EL (cell line): ENCODE measurements at regions not wholly inside any gene's neighbourhood (a gene's known extent, or its start where the extent isn't known, plus 50 kb on each side); places are given as distances from the start of the nearest gene placed in this dataset.
"Not testable (repeated sequence)": the region's sequence is repeated elsewhere in the genome, so short reads cannot be mapped to it uniquely, and the experiment has no call there.

ENCODE experiments used
- DNase-seq: peaks from one replicate; pipeline ENCODE4 v3.0.0-alpha.2; 2016

DNA sequence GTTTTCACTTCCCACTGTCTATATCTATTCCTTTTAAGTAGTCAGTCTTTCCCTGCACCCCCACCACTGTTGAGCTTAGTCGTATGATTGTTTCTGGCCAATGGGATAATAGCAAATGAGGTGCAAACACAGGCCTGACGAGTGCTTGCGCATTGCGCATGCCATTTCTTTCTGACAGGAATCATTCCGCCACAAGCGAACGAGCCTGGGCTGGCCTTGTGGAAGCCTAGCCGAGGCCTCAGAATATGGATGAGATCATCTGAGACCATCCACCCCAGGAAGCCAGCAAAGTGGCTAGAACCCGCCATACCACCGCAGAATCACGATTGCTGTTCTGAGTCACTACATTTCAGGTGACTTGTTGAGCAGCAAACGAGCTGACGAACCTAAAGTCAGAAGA is 52.2 kb upstream of the PRL start:
- DNase-seq, result no peak

DNA sequence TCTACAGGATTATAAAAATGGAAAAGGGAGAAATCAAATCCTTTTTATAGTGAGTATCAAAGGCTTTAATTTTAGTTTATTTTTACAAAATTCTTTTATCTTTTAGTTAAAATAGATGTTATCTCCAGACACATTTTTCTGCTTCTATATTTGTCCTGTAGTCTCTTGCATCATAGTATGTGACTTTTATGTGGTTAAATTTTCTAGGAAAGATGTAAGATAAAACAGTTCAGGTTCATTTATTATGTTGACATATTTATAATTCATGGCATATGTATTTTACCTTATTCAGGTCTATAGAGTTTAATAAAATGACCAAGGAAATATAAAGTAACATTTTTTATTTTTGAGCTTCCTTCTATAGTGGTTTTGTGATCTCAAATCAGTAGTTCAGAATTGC is 52.7 kb upstream of the PRL start:
- DNase-seq, result no peak

GRCh38 chr6:22350109-22350508 is 53.3 kb upstream of the PRL start:
- no peak for DNase-seq

GRCh38 chr6:22353101-22353500 is 56.3 kb upstream of the PRL start:
- no peak for DNase-seq

DNA sequence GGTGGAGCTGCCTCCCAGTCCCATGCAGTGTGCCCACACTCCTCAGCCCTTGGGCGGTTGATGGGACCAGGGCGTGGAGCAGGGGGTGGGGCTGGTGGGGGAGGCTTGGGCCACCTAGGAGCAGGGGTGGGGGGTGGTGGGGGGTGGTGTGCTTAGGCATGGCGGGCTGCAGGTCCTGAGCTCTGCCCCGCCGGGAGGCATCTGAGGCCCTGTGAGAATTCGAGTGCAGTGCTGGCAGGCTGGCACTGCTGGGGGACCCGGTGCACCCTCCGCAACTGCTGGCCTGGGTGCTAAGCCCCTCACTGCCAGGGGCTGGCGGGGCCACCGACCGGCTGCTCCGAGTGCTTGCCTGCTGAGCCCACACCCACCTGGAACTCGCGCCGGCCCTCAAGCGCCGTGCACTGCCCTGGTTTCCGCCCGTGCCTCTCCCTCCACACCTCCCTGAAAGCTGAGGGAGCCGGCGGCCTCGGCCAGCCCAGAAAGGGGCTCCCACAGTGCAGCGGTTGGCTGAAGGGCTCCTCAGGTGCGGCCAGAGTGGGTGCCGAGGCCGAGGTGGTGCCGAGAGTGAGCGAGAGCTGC is 59.6 kb upstream of the PRL start:
- DNase-seq, result no peak

DNA sequence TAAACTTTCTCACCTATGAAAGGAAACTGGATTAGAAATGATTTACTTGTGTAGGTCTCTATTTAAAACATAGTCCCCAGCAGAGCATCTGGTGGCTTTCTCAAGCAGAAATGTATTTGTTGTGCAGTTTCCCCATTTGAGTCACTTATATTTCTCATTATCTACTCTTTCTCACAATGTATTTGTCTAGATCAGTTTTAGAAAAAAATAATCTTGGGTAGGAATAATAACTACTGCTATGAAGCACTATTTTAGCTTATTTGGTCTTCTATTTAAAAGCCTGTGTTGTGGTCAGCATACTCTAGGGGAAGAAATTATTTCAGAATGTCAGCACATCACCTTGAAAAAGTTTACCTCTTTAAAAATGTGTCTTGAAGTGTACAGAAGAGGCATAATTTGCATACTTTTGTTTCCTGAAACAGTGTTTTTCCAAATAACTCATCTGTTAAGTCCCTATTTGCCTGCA is 60.9 kb upstream of the PRL start:
- DNase-seq, result no peak

- no peak for DNase-seq
These were observed 64.7 kb upstream of the PRL start for GRCh38 chr6:22361576-22361975.

GRCh38 chr6:22362361-22362760 is 65.5 kb upstream of the PRL start:
- no peak for DNase-seq

- no peak for DNase-seq
These were observed 66.4 kb upstream of the PRL start for GRCh38 chr6:22363166-22363713.

- DNase-seq, result no peak
These were observed 66.9 kb upstream of the PRL start for GRCh38 chr6:22363714-22364239.

GRCh38 chr6:22364306-22364705 is 67.5 kb upstream of the PRL start:
- DNase-seq, result peak; percentile 4

DNA sequence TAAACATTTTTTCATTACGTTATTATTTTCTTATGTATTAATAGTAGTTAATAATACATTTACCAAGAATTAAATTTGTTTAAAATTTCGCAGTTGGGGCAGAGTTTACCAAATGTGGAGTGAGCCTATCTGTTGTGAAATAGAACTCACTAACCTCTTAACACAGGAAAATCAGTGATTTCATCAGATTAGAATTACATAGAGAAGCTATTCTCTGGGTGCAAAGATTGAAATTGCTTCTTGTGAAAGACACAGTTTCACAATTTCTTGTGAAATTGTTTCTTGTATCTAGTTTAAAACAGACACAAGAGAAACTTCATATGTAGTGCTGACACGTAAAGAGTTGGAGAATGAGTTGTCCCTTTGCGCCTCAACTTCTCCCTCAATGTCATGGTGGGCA is 69.4 kb upstream of the PRL start:
- no peak for DNase-seq

GRCh38 chr6:22367346-22367745 is 70.5 kb upstream of the PRL start:
- peak; percentile 27 for DNase-seq

- DNase-seq, result no peak
These were observed 72.0 kb upstream of the PRL start for GRCh38 chr6:22368794-22369193.

- DNase-seq, result no peak
These were observed 76.1 kb upstream of the PRL start for GRCh38 chr6:22372922-22373321.

DNA sequence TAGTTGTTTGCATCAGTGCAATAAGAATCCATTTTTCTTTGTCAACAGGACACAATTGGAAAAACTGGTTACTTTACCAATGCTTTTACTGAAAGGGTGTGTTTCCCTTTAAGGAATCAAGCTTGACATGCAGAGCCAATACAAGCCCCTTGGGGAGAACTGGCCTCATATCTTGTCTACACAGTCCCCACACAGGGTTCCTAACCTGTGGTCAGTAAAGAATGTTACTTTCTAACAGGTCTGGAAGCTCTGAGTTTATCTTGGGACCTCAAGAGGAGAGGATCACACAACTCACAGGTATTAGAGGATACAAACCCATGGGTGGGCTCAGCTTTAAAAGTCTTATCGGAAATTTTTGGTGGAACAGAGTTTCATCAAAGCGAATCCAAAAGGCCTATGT is 78.1 kb upstream of the PRL start:
- DNase-seq, result not testable (repeated sequence)

- DNase-seq, result not testable (repeated sequence)
These were observed 79.5 kb upstream of the PRL start for GRCh38 chr6:22376293-22376692.

- not testable (repeated sequence) for DNase-seq
These were observed 81.7 kb upstream of the PRL start for GRCh38 chr6:22378536-22378935.

DNA sequence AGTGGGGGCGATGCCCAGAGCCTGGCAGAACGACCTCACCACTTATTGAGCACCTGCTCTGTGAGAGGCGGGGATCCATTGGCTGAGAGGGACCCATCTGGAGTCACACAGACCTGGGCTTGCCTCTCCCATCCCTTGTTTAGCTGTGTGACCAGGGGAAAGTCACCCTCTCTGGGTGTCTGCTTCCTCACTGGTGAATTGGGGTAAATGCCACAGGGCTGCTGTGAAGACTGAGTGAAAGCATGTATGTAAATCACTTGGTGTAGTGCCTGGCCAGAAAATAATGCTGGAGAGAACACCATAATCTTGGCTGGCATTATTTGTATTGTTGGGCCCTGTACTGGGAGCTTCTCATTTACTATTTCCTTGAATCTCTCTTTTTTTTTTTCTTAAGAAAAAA is 83.4 kb upstream of the PRL start:
- DNase-seq, result no peak

GRCh38 chr6:22381845-22382544 is 85.2 kb upstream of the PRL start:
- no peak for DNase-seq

DNA sequence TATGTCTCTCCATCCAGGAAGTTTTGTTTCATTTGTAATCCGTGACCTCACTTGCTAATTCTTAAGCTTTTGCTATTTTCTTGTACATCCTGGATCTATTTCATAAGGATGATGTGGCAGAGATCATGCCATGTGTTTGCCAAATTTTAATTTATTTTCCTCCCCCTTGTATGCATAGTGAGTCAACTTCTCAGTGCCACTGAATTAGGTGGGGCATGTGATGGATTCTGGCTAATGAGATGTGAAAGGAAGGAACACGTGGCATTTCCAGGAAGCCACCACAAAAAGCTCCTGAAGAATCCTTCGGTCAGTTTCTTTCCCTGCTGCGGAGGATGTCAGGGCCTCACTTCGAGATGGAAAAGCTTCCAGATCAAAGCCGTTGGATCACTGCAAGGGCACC is 86.2 kb upstream of the PRL start:
- no peak for DNase-seq

DNA sequence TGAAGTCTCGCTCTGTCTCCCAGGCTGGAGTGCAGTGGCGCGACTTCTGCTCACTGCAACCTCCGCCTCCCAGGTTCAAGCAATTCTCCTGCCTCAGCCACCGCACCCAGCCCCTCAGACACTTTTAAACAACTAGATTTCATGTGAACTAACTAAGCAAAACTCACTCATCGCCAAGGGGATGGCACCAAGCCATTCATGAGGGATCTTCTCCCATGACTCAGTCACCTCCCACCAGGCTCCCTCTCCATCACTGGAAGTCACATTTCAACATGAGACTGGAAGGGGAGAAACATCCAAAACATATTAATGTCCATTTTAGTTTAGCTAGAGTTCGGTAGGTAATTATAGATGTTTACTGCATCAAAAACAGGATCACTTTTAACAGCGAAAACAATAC is 95.9 kb upstream of the PRL start:
- peak; percentile 10 for DNase-seq

- no peak for DNase-seq
These were observed 97.9 kb upstream of the PRL start for GRCh38 chr6:22394691-22395090.

DNA sequence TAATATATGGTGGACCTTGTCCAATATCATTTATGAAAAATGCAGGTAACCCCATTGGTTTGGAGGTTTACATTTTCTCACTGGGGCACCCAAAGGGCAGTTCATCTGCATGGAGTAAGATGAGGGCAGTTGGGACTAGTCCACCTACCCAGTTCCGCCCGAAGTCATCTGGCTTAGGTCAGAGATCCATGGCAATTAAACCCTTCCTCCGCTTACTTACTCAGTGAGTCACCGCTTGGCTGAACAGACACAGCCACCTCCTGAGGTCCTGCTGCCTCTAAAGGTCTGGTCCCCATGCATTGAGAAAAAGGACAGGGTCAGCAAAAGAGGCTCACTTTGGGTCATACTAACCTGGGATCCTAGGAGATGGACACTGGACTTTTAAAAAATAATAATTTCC is 102.9 kb upstream of the PRL start:
- DNase-seq, result peak; percentile 38
